ENCODE measurements at regions not wholly inside any gene's neighbourhood (a gene's known extent, or its start where the extent isn't known, plus 50 kb on each side); places are given as distances from the start of the nearest gene placed in this dataset.

GRCh38 chr16:73289232-73289631, 241.3 kb upstream of the ZFHX3 start:
- CTCF ChIA-PET: interaction anchor here (1.7 to 1.8 kb wide), 2 partner anchors 10 to 20 kb away, joined by 4 to 7 read pairs; no protein-coding TSS in a partner anchor
- POLR2A ChIA-PET: no interaction called here
- DNase-seq (ENCODE audit: extremely low spot score): peak; percentile 56
- no peak for TF ChIP-seq CTCF (IDR thresholded peaks at IDR 0.05; ENCODE audit: control extremely low read depth, extremely low read depth, low read depth, missing control alignments)

GRCh38 chr16:73288520-73288919, 240.6 kb upstream of the ZFHX3 start:
- CTCF ChIA-PET: no interaction called here
- POLR2A ChIA-PET: no interaction called here
- TF ChIP-seq CTCF (IDR thresholded peaks at IDR 0.05; ENCODE audit: control extremely low read depth, extremely low read depth, low read depth, missing control alignments): no peak
- no peak for DNase-seq (ENCODE audit: extremely low spot score)

GRCh38 chr16:73287859-73288405, 240.0 kb upstream of the ZFHX3 start:
- no peak for TF ChIP-seq CTCF (IDR thresholded peaks at IDR 0.05; ENCODE audit: control extremely low read depth, extremely low read depth, low read depth, missing control alignments)
- POLR2A ChIA-PET: no interaction called here
- no peak for DNase-seq (ENCODE audit: extremely low spot score)
- CTCF ChIA-PET: no interaction called here

GRCh38 chr16:73286346-73287267, 238.7 kb upstream of the ZFHX3 start:
- no peak for DNase-seq (ENCODE audit: extremely low spot score)
- CTCF ChIA-PET: no interaction called here
- POLR2A ChIA-PET: no interaction called here
- TF ChIP-seq CTCF (IDR thresholded peaks at IDR 0.05; ENCODE audit: control extremely low read depth, extremely low read depth, low read depth, missing control alignments): no peak

GRCh38 chr16:73285436-73286201, 237.7 kb upstream of the ZFHX3 start:
- ChIA-PET CTCF (no interaction called here), POLR2A (no interaction called here)
- TF ChIP-seq CTCF (IDR thresholded peaks at IDR 0.05; ENCODE audit: control extremely low read depth, extremely low read depth, low read depth, missing control alignments): no peak
- no peak for DNase-seq (ENCODE audit: extremely low spot score)

- ChIA-PET CTCF (no interaction called here), POLR2A (no interaction called here)
- no peak for DNase-seq (ENCODE audit: extremely low spot score)
- no peak for TF ChIP-seq CTCF (IDR thresholded peaks at IDR 0.05; ENCODE audit: control extremely low read depth, extremely low read depth, low read depth, missing control alignments)
Measured at GRCh38 chr16:73280388-73280787, 232.5 kb upstream of the ZFHX3 start.

Measured in GM10248 (cell line).